HepG2 (cell line): ENCODE measurements at regions not wholly inside any gene's neighbourhood (a gene's known extent, or its start where the extent isn't known, plus 50 kb on each side); places are given as distances from the start of the nearest gene placed in this dataset.

Experiments
- ATF4 ChIP-seq, 2 experiments: fragments of 450-650 bp in 1 of 2; sonication (generic) in 1 of 2; formaldehyde crosslinking; IDR thresholded peaks; 2 replicates each; pipeline versions ENCODE4 v1.5.0 to v1.8.0; 2020 to 2022; ENCODE audit warnings: mild to moderate bottlenecking in 1 of 2, missing genetic modification reagents in 1 of 2
- CBX2 ChIP-seq, 2 experiments: fragments of 200-600 bp in 1 of 2; sonication (generic); formaldehyde crosslinking in 1 of 2; IDR thresholded peaks; 2 replicates each; pipeline versions ENCODE4 v1.7.0 to v1.8.1; 2018 to 2022; ENCODE audit warnings: low read depth in 2 of 2, low read length in 1 of 2, mild to moderate bottlenecking in 1 of 2, missing genetic modification reagents in 1 of 2
- CCDC6 ChIP-seq: sonication (generic); formaldehyde crosslinking; IDR thresholded peaks from 2 replicates; pipeline ENCODE4 v1.8.1; 2022; ENCODE audit warnings: mild to moderate bottlenecking, missing genetic modification reagents, moderate library complexity
- CHD4 ChIP-seq: fragments of 200-600 bp; sonication (generic); IDR thresholded peaks from 2 replicates; pipeline ENCODE4 v1.7.0; 2017; ENCODE audit warnings: mild to moderate bottlenecking, low read length, borderline replicate concordance
- GATA4 ChIP-seq: sonication (generic); IDR thresholded peaks from 2 replicates; pipeline ENCODE4 v1.6.1; 2016; ENCODE audit warnings: antibody characterized with exemption, low read depth, borderline replicate concordance
- HCFC1 ChIP-seq: fragments of 150-350 bp; IDR thresholded peaks from 2 replicates; pipeline ENCODE4 v1.6.1; 2014; ENCODE audit warnings: low read depth, low read length
- HDAC1 ChIP-seq: sonication (generic); formaldehyde crosslinking; IDR thresholded peaks from 2 replicates; pipeline ENCODE4 v1.5.1; 2020; ENCODE audit warnings: mild to moderate bottlenecking, missing genetic modification reagents
- MIER2 ChIP-seq: IDR thresholded peaks from 2 replicates; pipeline ENCODE4 v1.6.1; 2016; ENCODE audit warnings: missing biosample characterization, missing genetic modification reagents
- NFATC3 ChIP-seq: sonication (generic); formaldehyde crosslinking; IDR thresholded peaks from 2 replicates; pipeline ENCODE4 v1.5.1; 2020; ENCODE audit warnings: mild to moderate bottlenecking, missing genetic modification reagents
- NR2C2 ChIP-seq: sonication (generic); formaldehyde crosslinking; IDR thresholded peaks from 2 replicates; pipeline ENCODE4 v1.4.0; 2020; ENCODE audit warnings: missing genetic modification reagents, mild to moderate bottlenecking, moderate library complexity, borderline replicate concordance
- NR2F6 ChIP-seq, 2 experiments: IDR thresholded peaks; 2 replicates each; pipeline ENCODE4 v1.6.1; 2016; ENCODE audit warnings: antibody characterized with exemption in 1 of 2, mild to moderate bottlenecking in 1 of 2
- PHF20 ChIP-seq: sonication (generic); formaldehyde crosslinking; IDR thresholded peaks from 2 replicates; pipeline ENCODE4 v1.5.0; 2020; ENCODE audit warnings: mild to moderate bottlenecking, missing genetic modification reagents
- POLR2G ChIP-seq: fragments of 200-400 bp; formaldehyde crosslinking; IDR thresholded peaks from 2 replicates; pipeline ENCODE4 v1.6.1; 2018; ENCODE audit warnings: mild to moderate bottlenecking, low read depth, low read length, moderate library complexity
- TBX2 ChIP-seq: sonication (generic); formaldehyde crosslinking; IDR thresholded peaks from 2 replicates; pipeline ENCODE4 v1.5.0; 2020; ENCODE audit warnings: missing genetic modification reagents, mild to moderate bottlenecking, borderline replicate concordance
- TEAD3 ChIP-seq: optimal IDR thresholded peaks from 2 replicates; pipeline ENCODE3; 2016; ENCODE audit warnings: borderline replicate concordance
- U2AF2 ChIP-seq: fragments of 200-400 bp; formaldehyde crosslinking; IDR thresholded peaks from 2 replicates; pipeline ENCODE4 v1.6.1; 2017; ENCODE audit warnings: low read depth, mild to moderate bottlenecking, low read length
- YY1 ChIP-seq: IDR thresholded peaks from 2 replicates; pipeline ENCODE4 v1.6.1; 2011; ENCODE audit warnings: low read length, low read depth, moderate library complexity, mild to moderate bottlenecking; ENCODE audit not compliant: insufficient read depth, insufficient replicate concordance
- ZNF451 ChIP-seq: sonication (generic); formaldehyde crosslinking; IDR thresholded peaks from 2 replicates; pipeline ENCODE4 v1.5.0; 2020; ENCODE audit warnings: mild to moderate bottlenecking, missing genetic modification reagents
- ZNF570 ChIP-seq: sonication (generic); formaldehyde crosslinking; IDR thresholded peaks from 2 replicates; pipeline ENCODE4 v1.4.0; 2020; ENCODE audit warnings: mild to moderate bottlenecking, missing genetic modification reagents, borderline replicate concordance
- ZNF652 ChIP-seq: IDR thresholded peaks from 2 replicates; pipeline ENCODE4 v1.6.1; 2016; ENCODE audit warnings: low read depth, borderline replicate concordance
- ZNF737 ChIP-seq: sonication (generic); formaldehyde crosslinking; IDR thresholded peaks from 2 replicates; pipeline ENCODE4 v1.5.0; 2020; ENCODE audit warnings: missing genetic modification reagents, mild to moderate bottlenecking, borderline replicate concordance
- ZNF841 ChIP-seq: sonication (generic); formaldehyde crosslinking; IDR thresholded peaks from 2 replicates; pipeline ENCODE4 v1.8.1; 2023; ENCODE audit warnings: missing genetic modification reagents, borderline replicate concordance
- TF ChIP-seq, protein P1 (sequence below): sonication (generic); formaldehyde crosslinking; IDR thresholded peaks from 2 replicates; pipeline ENCODE4 v1.4.0; 2020; ENCODE audit warnings: missing genetic modification reagents, borderline replicate concordance
- TF ChIP-seq, protein P2 (sequence below): sonication (generic); formaldehyde crosslinking; IDR thresholded peaks from 2 replicates; pipeline ENCODE4 v1.4.0; 2020; ENCODE audit warnings: missing genetic modification reagents

- TF ChIP-seq CBX2 (IDR thresholded peaks at IDR 0.05; ENCODE audit: low read depth, low read length): no peak
- TF ChIP-seq CBX2 (CRISPR knock-in tag; IDR thresholded peaks at IDR 0.05; ENCODE audit: low read depth): no peak
- TF ChIP-seq PHF20: 0 out of 2 replicates have a peak, but pooled peaks have one; percentile 23
- no peak for TF ChIP-seq U2AF2
- TF ChIP-seq ATF4 (CRISPR knock-in tag; IDR thresholded peaks at IDR 0.05): no peak; a peak in 1 of 4 replicates
- TF ChIP-seq ZNF451 (CRISPR knock-in tag): no peak
- no peak for TF ChIP-seq ZNF841 (CRISPR knock-in tag)
- no peak for TF ChIP-seq YY1
- peak; percentile 42; the same call in 1 of the 2 replicates for TF ChIP-seq NR2F6 (IDR thresholded peaks at IDR 0.05)
- TF ChIP-seq NR2F6 (CRISPR knock-in tag; IDR thresholded peaks at IDR 0.05): no peak; the same call in none of the 2 replicates
- TF ChIP-seq ZNF570 (CRISPR knock-in tag): no peak
- TF ChIP-seq GATA4: no peak
- no peak for TF ChIP-seq ZNF652
- TF ChIP-seq HCFC1: no peak
- no peak for TF ChIP-seq MIER2
- TF ChIP-seq, protein P1, sequence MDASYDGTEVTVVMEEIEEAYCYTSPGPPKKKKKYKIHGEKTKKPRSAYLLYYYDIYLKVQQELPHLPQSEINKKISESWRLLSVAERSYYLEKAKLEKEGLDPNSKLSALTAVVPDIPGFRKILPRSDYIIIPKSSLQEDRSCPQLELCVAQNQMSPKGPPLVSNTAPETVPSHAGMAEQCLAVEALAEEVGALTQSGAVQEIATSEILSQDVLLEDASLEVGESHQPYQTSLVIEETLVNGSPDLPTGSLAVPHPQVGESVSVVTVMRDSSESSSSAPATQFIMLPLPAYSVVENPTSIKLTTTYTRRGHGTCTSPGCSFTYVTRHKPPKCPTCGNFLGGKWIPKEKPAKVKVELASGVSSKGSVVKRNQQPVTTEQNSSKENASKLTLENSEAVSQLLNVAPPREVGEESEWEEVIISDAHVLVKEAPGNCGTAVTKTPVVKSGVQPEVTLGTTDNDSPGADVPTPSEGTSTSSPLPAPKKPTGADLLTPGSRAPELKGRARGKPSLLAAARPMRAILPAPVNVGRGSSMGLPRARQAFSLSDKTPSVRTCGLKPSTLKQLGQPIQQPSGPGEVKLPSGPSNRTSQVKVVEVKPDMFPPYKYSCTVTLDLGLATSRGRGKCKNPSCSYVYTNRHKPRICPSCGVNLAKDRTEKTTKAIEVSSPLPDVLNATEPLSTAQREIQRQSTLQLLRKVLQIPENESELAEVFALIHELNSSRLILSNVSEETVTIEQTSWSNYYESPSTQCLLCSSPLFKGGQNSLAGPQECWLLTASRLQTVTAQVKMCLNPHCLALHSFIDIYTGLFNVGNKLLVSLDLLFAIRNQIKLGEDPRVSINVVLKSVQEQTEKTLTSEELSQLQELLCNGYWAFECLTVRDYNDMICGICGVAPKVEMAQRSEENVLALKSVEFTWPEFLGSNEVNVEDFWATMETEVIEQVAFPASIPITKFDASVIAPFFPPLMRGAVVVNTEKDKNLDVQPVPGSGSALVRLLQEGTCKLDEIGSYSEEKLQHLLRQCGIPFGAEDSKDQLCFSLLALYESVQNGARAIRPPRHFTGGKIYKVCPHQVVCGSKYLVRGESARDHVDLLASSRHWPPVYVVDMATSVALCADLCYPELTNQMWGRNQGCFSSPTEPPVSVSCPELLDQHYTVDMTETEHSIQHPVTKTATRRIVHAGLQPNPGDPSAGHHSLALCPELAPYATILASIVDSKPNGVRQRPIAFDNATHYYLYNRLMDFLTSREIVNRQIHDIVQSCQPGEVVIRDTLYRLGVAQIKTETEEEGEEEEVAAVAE (CRISPR knock-in tag): 0 out of 2 replicates have a peak, but pooled peaks have one; percentile 12
- TF ChIP-seq POLR2G: peak; percentile 30; the same call in 1 of the 2 replicates
- TF ChIP-seq, protein P2, sequence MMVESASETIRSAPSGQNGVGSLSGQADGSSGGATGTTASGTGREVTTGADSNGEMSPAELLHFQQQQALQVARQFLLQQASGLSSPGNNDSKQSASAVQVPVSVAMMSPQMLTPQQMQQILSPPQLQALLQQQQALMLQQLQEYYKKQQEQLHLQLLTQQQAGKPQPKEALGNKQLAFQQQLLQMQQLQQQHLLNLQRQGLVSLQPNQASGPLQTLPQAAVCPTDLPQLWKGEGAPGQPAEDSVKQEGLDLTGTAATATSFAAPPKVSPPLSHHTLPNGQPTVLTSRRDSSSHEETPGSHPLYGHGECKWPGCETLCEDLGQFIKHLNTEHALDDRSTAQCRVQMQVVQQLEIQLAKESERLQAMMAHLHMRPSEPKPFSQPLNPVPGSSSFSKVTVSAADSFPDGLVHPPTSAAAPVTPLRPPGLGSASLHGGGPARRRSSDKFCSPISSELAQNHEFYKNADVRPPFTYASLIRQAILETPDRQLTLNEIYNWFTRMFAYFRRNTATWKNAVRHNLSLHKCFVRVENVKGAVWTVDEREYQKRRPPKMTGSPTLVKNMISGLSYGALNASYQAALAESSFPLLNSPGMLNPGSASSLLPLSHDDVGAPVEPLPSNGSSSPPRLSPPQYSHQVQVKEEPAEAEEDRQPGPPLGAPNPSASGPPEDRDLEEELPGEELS (CRISPR knock-in tag): peak; percentile 87
- no peak for TF ChIP-seq NFATC3 (CRISPR knock-in tag)
- TF ChIP-seq TBX2 (CRISPR knock-in tag): no peak
- TF ChIP-seq CCDC6: no peak
- TF ChIP-seq TEAD3 (CRISPR knock-in tag): peak; percentile 95
- TF ChIP-seq CHD4: no peak
- peak; percentile 97 for TF ChIP-seq NR2C2 (CRISPR knock-in tag)
- no peak for TF ChIP-seq HDAC1 (CRISPR knock-in tag)
- TF ChIP-seq ZNF737: no peak
These were observed 276.6 kb downstream of the SHQ1 start (continued) for GRCh38 chr3:72571638-72572114.
